HG02610 (cell line): ENCODE measurements at regions not wholly inside any gene's neighbourhood (a gene's known extent, or its start where the extent isn't known, plus 50 kb on each side); places are given as distances from the start of the nearest gene placed in this dataset.
A peak's percentile ranks its signal among the peaks of the same experiment; 100 is the strongest.

Source experiments
- ATAC-seq: cut with Tn5 transposase; IDR thresholded peaks from one replicate; pipeline ENCODE4 v1.9.1; 2021; ENCODE audit warnings: mild to moderate bottlenecking, moderate library complexity; ENCODE audit not compliant: unreplicated experiment

GRCh38 chr6:119481976-119482375 is 132.4 kb upstream of the MAN1A1 start:
- ATAC-seq, result no peak

- no peak for ATAC-seq
These were observed 131.5 kb upstream of the MAN1A1 start for GRCh38 chr6:119480961-119481497.

GRCh38 chr6:119479860-119480655 is 130.5 kb upstream of the MAN1A1 start:
- no peak for ATAC-seq

GRCh38 chr6:119476554-119476953 is 127.0 kb upstream of the MAN1A1 start:
- ATAC-seq, result peak; percentile 74

GRCh38 chr6:119476024-119476423 is 126.5 kb upstream of the MAN1A1 start:
- ATAC-seq, result peak; percentile 10

- ATAC-seq, result peak; percentile 59
These were observed 121.5 kb upstream of the MAN1A1 start for GRCh38 chr6:119470893-119471542.

- ATAC-seq, result no peak
These were observed 118.0 kb upstream of the MAN1A1 start for GRCh38 chr6:119467488-119468081.

GRCh38 chr6:119466226-119466625 is 116.7 kb upstream of the MAN1A1 start:
- ATAC-seq, result no peak

GRCh38 chr6:119463081-119463626 is 113.6 kb upstream of the MAN1A1 start:
- ATAC-seq, result peak; percentile 84

GRCh38 chr6:119461187-119461586 is 111.6 kb upstream of the MAN1A1 start:
- no peak for ATAC-seq

- peak; percentile 63 for ATAC-seq
These were observed 109.8 kb upstream of the MAN1A1 start for GRCh38 chr6:119459207-119459974.

- ATAC-seq, result no peak
These were observed 105.2 kb upstream of the MAN1A1 start for GRCh38 chr6:119454714-119455113.

- no peak for ATAC-seq
These were observed 104.0 kb upstream of the MAN1A1 start for GRCh38 chr6:119453242-119454200.

GRCh38 chr6:119449331-119450156 is 100.0 kb upstream of the MAN1A1 start:
- no peak for ATAC-seq

GRCh38 chr6:119447921-119448320 is 98.4 kb upstream of the MAN1A1 start:
- no peak for ATAC-seq

GRCh38 chr6:119446609-119447008 is 97.0 kb upstream of the MAN1A1 start:
- peak; percentile 23 for ATAC-seq

GRCh38 chr6:119446115-119446554 is 96.6 kb upstream of the MAN1A1 start:
- peak; percentile 41 for ATAC-seq

GRCh38 chr6:119445666-119446065 is 96.1 kb upstream of the MAN1A1 start:
- no peak for ATAC-seq
